Heart right ventricle (tissue), 16 donors: ENCODE measurements at regions not wholly inside any gene's neighbourhood (a gene's known extent, or its start where the extent isn't known, plus 50 kb on each side); places are given as distances from the start of the nearest gene placed in this dataset.

Source experiments
- ATAC-seq, 8 donors: fragments of 200-7000 bp; cut with Tn5 transposase; one replicate each; pipeline ENCODE4 v1.9.1; 2020; ENCODE audit warnings: mild to moderate bottlenecking in 8 of 8, moderate library complexity in 8 of 8, moderate number of reproducible peaks in 1 of 8
- DNase-seq, 2 donors: peaks; one replicate each; pipeline ENCODE4 v3.0.0-alpha.2; 2020
- H3K27ac ChIP-seq, 10 donors: fragments of 200-600 bp; sonication (generic) in 2 of 10; one replicate each; pipeline versions ENCODE4 v1.5.0 to v1.8.0; 2020 to 2022; ENCODE audit warnings: mild to moderate bottlenecking in 3 of 10
- H3K27me3 ChIP-seq, 7 donors: fragments of 200-600 bp; one replicate each; pipeline ENCODE4 v1.8.0; 2021 to 2022; ENCODE audit warnings: mild to moderate bottlenecking in 2 of 7
- H3K36me3 ChIP-seq, 9 donors: fragments of 200-600 bp; sonication (generic) in 1 of 9; one replicate each; pipeline versions ENCODE4 v1.5.0 to v1.8.0; 2020 to 2022; ENCODE audit warnings: mild to moderate bottlenecking in 2 of 9
- H3K4me1 ChIP-seq, 9 donors: fragments of 200-600 bp; sonication (generic) in 1 of 9; one replicate each; pipeline versions ENCODE4 v1.5.0 to v1.8.0; 2020 to 2022; ENCODE audit warnings: mild to moderate bottlenecking in 4 of 9
- H3K4me3 ChIP-seq, 10 donors: fragments of 200-600 bp; sonication (generic) in 2 of 10; one replicate each; pipeline versions ENCODE4 v1.5.0 to v1.8.0; 2020 to 2022; ENCODE audit warnings: mild to moderate bottlenecking in 7 of 10, moderate library complexity in 2 of 10
- H3K9me3 ChIP-seq, 11 donors: fragments of 200-600 bp in 10 of 11; sonication (generic) in 2 of 11; one replicate each; pipeline versions ENCODE4 v1.5.0 to v1.8.0; 2013 to 2022; ENCODE audit warnings: mild to moderate bottlenecking in 2 of 11, control low read depth in 1 of 11, moderate library complexity in 1 of 11
- WGBS, 2 donors: extraction: QIAGEN DNeasy Blood & Tissue Kit; methylation state at CpG; one replicate each; pipeline ENCODE4 v1.1.7; 2013; ENCODE audit warnings: inconsistent platforms in 1 of 2; 5-methylcytosine and 5-hydroxymethylcytosine counted together
- intact Hi-C, 10 donors: fragments of 100-400 bp; cut with DNase I; formaldehyde crosslinking; loops; one replicate each; pipeline versions ENCODE4 v1.11.1 to v1.14.2; 2022
- TF ChIP-seq, protein P1 (sequence below), 9 donors: fragments of 200-600 bp; sonication (generic) in 2 of 9; IDR thresholded peaks; one replicate each; pipeline versions ENCODE4 v1.5.0 to v1.8.0; 2021 to 2022; ENCODE audit warnings: antibody characterized with exemption in 9 of 9, mild to moderate bottlenecking in 5 of 9, moderate library complexity in 1 of 9
- donor health status: Arrhythmogenic right ventricular cardiomyopathy.
- donor health status: ischemic (EF 13 %, LVEDD 7.1; RV severe dilation, severe dysfunction).
- donor health status: healthy with polysubstance abuse.
- donor health status: DM: no; HTN: yes; CAD: no.
- donor health status: DM: no; HTN: no; CAD: no.
- donor health status: ischemic (EF 25% LVEDD 6.9; RV normal size, moderate dysfunction).
- donor health status: ischemic (EF 25% LVEDD 5.7; RV mildly dilated, moderate dysfunction).
- donor health status: healthy.
- donor health status: DM: yes; HTN: yes; CAD: no.
- donor health status: Ischemic cardiomyopathy.
- donor health status: ischemic (EF 35%, LVEDD 5.7; RV mildly dilated, moderate dysfunction).
- donor health status: nonischemic (EF 11% LVEDD 7.7; RV severe dilation, severe dysfunction).
- donor health status: DM: yes; HTN: yes; CAD: no.
- donor health status: PGD.
- donor health status: ischemic (EF 29% LVEDD 5.4; RV normal size, mild dysfunction).
- donor health status: nonischemic (EF 23%, LVEDD 6.1; RV moderate dilation, normal function).

- ATAC-seq (no peak), DNase-seq (no peak)
- Histone ChIP-seq H3K27ac (no peak overlapping the region), H3K27me3 (no peaks in the 10 kb centered on the region), H3K36me3 (no peaks in the 10 kb centered on the region), H3K9me3 (no peaks in the 10 kb centered on the region), H3K4me3 (no peak overlapping the region), H3K4me1 (peaks cover 0 to 50% (median 19%) of the 10 kb centered on the region in 9 donors)
- TF ChIP-seq, protein P1, sequence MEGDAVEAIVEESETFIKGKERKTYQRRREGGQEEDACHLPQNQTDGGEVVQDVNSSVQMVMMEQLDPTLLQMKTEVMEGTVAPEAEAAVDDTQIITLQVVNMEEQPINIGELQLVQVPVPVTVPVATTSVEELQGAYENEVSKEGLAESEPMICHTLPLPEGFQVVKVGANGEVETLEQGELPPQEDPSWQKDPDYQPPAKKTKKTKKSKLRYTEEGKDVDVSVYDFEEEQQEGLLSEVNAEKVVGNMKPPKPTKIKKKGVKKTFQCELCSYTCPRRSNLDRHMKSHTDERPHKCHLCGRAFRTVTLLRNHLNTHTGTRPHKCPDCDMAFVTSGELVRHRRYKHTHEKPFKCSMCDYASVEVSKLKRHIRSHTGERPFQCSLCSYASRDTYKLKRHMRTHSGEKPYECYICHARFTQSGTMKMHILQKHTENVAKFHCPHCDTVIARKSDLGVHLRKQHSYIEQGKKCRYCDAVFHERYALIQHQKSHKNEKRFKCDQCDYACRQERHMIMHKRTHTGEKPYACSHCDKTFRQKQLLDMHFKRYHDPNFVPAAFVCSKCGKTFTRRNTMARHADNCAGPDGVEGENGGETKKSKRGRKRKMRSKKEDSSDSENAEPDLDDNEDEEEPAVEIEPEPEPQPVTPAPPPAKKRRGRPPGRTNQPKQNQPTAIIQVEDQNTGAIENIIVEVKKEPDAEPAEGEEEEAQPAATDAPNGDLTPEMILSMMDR (IDR thresholded peaks at IDR 0.05) = no peak
- WGBS, 2 donors = 88 to 89% methylated on average over 1 of the region's 1 CpG
- intact Hi-C loops = no loop called here
Measured at GRCh38 chr3:124299831-124300230, 307.9 kb upstream of the ROPN1 start.

DNA sequence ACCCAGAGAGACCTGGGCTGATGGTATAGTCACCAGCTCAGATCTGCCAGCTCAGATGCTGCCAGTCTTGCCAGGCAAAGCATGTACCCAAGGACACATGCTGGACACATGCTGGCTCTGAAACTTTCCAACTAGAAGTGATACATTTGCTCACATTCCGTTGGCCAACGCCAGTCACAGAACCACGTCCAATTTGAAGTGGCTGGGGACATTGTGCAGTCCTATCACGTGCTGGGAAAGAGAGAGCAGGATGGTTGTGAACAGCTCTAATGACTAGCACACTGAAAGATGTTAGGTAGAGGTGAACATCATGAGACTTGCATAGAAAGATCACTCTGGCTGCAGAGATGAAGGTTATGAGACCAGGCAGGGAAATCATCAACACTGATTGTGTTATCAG, 308.5 kb upstream of the ROPN1 start:
- ATAC-seq (peak in 6 of 8 donors; percentile 23 to 79 (median 38)), DNase-seq (no peak)
- 75 to 81% methylated on average over 4 of the region's 4 CpGs for whole genome bisulfite sequencing, 2 donors
- Histone ChIP-seq H3K27ac (no peak overlapping the region), H3K36me3 (no peaks in the 10 kb centered on the region), H3K27me3 (no peaks in the 10 kb centered on the region), H3K4me1 (peaks cover 0 to 50% (median 19%) of the 10 kb centered on the region in 9 donors), H3K9me3 (peaks cover 0 to 4% (median 0%) of the 10 kb centered on the region in 11 donors), H3K4me3 (no peak overlapping the region)
- TF ChIP-seq, protein P1 (IDR thresholded peaks at IDR 0.05) = no peak
- intact Hi-C loops = no loop called here

DNA sequence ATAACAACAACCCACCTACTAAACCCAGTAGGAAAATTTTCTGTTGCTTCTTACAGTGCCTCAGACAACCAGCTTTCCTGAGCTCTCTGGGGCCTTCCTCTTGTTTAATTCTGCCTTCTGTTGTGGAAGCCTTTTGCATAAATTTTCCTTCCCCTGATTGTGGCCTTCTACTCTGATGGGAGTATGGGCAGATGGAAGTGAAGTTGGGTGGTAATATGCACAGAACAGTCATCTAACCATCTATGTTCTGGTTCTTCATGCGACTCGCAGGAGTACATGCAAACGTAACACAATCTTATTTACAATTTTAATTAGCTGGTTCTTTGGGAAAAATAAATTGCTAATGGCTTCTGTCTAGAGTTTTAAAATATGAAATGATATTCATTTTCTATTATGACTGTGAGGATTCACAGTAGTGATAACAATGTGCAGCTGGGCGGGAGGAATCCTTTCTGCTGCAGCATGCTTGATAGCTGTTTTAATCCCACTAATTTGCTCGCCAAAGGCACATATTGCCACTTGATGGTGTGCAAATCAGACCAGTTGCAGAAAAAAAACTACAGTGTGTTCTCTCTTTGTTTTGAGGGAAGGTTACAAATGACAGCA, 311.5 kb upstream of the ROPN1 start:
- no peak overlapping the region for H3K27ac ChIP-seq
- 98% methylated on average over 5 of the region's 5 CpGs for WGBS, 2 donors
- TF ChIP-seq, protein P1 (IDR thresholded peaks at IDR 0.05) = no peak

GRCh38 chr3:124306665-124307064, 314.7 kb upstream of the ROPN1 start:
- no peaks in the 10 kb centered on the region for H3K4me1 ChIP-seq
- TF ChIP-seq, protein P1 (IDR thresholded peaks at IDR 0.05) = no peak
- H3K9me3 ChIP-seq = peaks cover 0 to 32% (median 11%) of the 10 kb centered on the region in 11 donors
- DNase-seq (no peak), ATAC-seq (no peak)
- H3K27me3 ChIP-seq = no peaks in the 10 kb centered on the region
- no peak overlapping the region for H3K4me3 ChIP-seq
- H3K36me3 ChIP-seq = no peaks in the 10 kb centered on the region
- intact Hi-C loops = no loop called here
- no peak overlapping the region for H3K27ac ChIP-seq

More for the DNA sequence above, 311.5 kb upstream of the ROPN1 start:
- DNase-seq (no peak), ATAC-seq (no peak)
- Histone ChIP-seq H3K27me3 (no peaks in the 10 kb centered on the region), H3K4me1 (peaks cover 0 to 23% (median 0%) of the 10 kb centered on the region in 9 donors), H3K4me3 (no peak overlapping the region), H3K36me3 (no peaks in the 10 kb centered on the region), H3K9me3 (peaks cover 0 to 32% (median 11%) of the 10 kb centered on the region in 11 donors)
- intact Hi-C loops = no loop called here
